HG02642 (cell line): ENCODE measurements at regions not wholly inside any gene's neighbourhood (a gene's known extent, or its start where the extent isn't known, plus 50 kb on each side); places are given as distances from the start of the nearest gene placed in this dataset.

Experiments
- ATAC-seq: cut with Tn5 transposase; IDR thresholded peaks from one replicate; pipeline ENCODE4 v1.9.1; 2021; ENCODE audit warnings: mild to moderate bottlenecking; ENCODE audit not compliant: unreplicated experiment, poor library complexity

GRCh38 chr1:87799451-87799850, 470.8 kb downstream of the LMO4 start:
- no peak for ATAC-seq

DNA sequence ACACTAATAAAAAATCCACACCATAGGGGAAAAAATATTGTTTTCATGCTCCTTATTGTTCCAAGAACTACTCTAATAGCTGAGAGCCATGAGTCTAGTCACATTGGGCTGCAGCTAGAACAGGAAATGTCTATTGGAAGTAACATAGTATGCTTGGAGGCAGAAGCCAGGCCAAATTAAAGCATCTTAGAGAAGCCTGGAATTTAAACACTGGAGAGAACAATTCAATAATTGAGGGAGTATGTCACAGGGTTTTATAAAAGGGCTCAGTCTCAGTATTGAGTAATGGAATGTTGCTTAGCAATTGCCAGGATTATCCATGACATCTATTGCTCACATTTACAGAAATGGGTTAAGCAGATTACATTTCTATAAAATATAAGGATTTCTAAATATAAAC, 471.3 kb downstream of the LMO4 start:
- ATAC-seq: no peak

DNA sequence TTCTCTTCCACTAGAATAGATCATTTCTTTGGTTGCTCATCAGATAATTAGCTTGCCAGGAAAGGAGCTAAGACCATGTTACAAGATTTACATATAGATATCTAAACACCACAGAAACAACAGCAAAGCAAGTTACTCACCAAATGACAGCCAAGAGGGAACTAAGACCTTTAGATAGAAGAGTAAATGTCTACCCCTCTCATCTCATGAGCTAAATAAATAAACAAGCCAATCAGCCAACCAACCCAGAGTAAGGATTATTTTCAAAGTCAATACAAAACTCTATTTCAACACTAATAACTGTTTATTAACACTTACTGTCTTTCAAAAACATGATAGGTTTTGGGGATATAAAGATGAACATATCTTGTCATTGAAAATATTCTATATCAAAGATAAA, 474.7 kb downstream of the LMO4 start:
- no peak for ATAC-seq

DNA sequence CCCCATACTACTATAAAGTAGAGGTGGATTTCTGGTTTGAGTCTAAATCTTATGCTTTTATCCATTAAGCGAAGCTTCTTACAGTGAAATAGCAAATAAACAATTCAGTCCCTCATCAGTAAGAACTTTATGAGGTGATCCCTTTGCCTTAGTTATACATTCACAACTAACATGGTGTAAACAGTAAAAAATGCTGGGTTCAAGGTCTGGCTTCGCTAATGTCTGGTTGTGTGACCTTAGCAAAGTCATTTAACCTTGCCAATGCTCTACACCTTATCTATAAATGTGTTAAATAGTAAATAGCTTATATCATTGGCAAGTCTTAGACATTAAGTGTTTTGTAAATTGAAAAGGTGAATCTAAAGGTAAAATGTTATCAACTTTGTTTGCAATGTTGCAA, 475.4 kb downstream of the LMO4 start:
- ATAC-seq: no peak

GRCh38 chr1:87805666-87806378, 477.1 kb downstream of the LMO4 start:
- no peak for ATAC-seq

GRCh38 chr1:87806379-87807094, 477.9 kb downstream of the LMO4 start:
- no peak for ATAC-seq

DNA sequence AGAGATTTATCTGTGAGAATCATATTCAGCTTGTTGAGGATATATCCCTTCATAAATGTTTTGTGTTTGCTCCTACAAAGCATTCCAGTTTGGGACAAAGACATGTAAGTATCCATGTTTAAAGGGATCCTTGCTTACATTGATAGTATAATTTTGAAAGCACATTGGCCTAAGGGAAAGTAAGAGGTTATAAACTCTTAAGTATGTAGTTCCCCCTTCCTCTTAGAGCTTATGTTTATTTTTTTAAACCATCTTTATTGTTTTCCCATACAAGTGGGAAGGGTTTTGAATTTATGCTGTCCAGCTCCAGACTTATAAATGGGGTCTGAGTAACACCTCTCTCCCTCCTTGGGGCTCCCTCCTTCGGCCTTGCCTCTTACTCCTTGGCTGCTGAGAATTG, 481.5 kb downstream of the LMO4 start:
- ATAC-seq: no peak

GRCh38 chr1:87812871-87813577, 484.3 kb downstream of the LMO4 start:
- peak; percentile 81 for ATAC-seq

DNA sequence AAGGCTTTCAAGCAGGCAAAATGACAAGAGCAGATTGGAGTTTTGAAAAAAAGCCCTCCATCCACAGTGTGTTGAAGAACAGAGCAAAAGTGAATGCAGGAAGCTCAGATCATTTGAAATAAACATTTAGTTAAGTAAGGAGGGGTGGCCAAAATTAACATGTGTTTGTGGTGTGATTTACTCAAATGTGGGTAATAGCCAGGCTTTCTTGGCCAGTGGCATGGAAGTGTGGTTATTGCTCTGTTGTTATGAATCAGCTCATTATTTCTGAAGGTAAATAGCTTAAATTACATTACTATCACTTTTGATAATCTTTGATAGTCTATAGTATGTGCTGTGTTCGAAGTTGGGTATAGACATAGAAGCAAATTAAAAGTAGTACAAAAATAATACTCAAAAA, 485.9 kb downstream of the LMO4 start:
- no peak for ATAC-seq

GRCh38 chr1:87816646-87817045, 488.0 kb downstream of the LMO4 start:
- ATAC-seq: no peak

GRCh38 chr1:87820668-87821334, 492.1 kb downstream of the LMO4 start:
- no peak for ATAC-seq

DNA sequence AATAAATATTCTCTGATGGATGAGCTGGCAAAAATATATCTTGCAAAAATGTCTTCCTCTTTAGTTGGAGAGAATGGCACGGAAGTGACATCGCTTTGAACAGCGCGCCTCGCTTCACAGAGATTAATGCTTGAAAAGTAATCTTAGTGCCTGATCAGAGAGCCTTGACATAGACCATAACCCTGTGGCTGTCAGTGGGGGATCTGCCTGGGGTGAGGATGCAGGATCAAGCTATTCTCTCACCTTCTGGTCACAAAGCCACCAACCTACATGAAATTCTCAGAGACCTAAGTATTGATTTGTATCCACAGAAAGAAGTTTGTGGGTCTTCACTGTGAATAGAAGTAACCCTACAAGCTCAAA, 492.6 kb downstream of the LMO4 start:
- no peak for ATAC-seq

DNA sequence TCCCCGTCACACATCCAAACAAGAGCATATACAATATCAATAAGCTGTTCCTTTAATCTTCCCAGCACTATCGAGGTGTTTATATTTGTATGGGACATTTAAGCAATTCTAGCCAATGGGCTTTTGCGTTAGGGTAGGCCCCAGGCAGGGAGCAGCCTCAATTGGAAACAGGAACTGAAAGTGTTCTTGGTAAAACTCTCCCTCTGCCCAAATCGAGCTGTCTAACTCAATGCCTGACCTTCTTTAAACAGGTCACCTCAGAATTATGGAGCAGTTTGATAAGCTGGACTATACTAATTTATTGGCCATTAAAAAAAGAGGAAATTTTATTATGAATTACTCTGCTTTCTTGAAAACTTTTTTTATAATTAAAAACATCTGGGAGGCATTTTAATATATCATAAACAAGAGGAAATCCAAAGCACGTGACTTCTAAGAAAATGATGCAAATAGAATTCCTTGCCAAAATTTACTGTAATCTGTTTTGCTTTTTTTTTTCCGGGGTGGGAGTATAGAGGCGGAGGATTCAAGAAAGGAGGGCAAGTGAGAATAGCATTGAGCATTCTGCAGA, 498.1 kb downstream of the LMO4 start:
- peak; percentile 95 for ATAC-seq

- ATAC-seq: no peak
Observed at GRCh38 chr1:87829360-87829759, 500.7 kb downstream of the LMO4 start.

DNA sequence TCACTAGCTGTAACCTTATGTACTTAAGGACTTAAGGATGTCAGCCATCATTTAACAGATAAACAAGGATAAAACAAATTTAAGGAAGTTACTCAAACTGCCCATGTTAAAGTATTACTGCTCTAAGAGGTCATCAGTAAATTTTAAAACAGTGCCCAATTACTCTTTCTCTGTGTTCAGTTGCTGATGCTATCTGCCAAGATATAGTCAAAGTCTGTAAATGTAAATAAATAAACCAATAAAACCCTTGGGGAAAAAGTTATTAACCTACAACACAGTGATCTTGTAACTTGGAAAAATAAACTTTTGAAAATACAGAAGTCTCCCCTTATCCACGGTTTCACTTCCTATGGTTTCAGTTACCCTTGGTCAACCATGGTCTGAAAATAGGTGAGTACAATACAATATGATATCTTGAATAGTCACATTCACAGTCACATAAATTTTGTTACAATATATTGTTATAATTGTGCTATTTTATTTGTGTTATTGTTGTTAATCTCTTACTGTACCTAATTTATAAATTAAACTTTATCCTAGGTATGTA, 501.8 kb downstream of the LMO4 start:
- ATAC-seq: no peak

- no peak for ATAC-seq
Observed at GRCh38 chr1:87833166-87833565, 504.5 kb downstream of the LMO4 start.

DNA sequence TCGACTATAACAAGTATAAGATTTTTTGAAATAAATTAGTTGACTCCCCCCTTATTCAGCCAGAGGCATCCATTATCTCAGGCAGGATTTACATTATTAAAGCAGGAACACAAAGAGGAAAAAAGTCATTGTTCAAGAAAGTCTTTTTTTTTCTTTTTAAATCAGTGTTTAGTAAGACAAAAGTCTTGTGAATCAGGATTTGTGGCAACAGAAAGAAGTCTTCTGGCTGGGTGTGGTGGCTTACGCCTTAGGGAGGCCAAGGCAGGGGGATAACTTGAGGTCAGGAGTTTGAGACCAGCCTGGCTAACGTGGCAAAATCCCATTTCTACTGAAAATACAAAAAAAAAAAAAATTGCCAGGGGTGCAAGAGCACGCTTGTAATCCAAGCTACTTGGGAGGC, 505.5 kb downstream of the LMO4 start:
- no peak for ATAC-seq

- no peak for ATAC-seq
Observed at GRCh38 chr1:87834941-87835340, 506.3 kb downstream of the LMO4 start.

GRCh38 chr1:87840767-87841166, 512.1 kb downstream of the LMO4 start:
- ATAC-seq: peak; percentile 86

GRCh38 chr1:87841332-87841731, 512.7 kb downstream of the LMO4 start:
- ATAC-seq: no peak
